ENCODE measurements at regions not wholly inside any gene's neighbourhood (a gene's known extent, or its start where the extent isn't known, plus 50 kb on each side); places are given as distances from the start of the nearest gene placed in this dataset.

DNA sequence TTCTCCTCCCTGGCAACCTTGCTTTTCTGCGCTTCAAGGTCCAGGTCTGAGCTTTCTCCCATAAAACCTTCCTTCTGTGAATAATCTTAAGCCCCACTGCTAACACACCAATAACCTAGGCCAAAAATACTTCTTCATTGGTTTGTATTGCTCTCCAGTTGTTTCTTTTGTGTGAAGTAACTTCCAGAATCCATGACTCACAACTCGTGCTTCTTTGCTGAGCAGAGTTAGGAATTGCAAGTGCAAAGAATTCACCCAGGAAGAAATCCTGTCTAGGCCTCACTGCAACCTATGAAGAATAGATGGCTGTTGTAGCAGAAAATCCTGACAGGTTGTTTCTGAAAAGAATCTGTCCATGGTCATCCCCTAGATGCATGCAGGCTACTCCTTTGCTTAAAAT, 295.7 kb downstream of the MED10 start:
- TF ChIP-seq, protein P1, sequence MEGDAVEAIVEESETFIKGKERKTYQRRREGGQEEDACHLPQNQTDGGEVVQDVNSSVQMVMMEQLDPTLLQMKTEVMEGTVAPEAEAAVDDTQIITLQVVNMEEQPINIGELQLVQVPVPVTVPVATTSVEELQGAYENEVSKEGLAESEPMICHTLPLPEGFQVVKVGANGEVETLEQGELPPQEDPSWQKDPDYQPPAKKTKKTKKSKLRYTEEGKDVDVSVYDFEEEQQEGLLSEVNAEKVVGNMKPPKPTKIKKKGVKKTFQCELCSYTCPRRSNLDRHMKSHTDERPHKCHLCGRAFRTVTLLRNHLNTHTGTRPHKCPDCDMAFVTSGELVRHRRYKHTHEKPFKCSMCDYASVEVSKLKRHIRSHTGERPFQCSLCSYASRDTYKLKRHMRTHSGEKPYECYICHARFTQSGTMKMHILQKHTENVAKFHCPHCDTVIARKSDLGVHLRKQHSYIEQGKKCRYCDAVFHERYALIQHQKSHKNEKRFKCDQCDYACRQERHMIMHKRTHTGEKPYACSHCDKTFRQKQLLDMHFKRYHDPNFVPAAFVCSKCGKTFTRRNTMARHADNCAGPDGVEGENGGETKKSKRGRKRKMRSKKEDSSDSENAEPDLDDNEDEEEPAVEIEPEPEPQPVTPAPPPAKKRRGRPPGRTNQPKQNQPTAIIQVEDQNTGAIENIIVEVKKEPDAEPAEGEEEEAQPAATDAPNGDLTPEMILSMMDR (IDR thresholded peaks at IDR 0.05), result no peak
- no peak for TF ChIP-seq EP300 (IDR thresholded peaks at IDR 0.05)
- no peak for TF ChIP-seq POLR2AphosphoS5 (IDR thresholded peaks at IDR 0.05)
